Thyroid gland (tissue), 4 donors: ENCODE measurements at regions not wholly inside any gene's neighbourhood (a gene's known extent, or its start where the extent isn't known, plus 50 kb on each side); places are given as distances from the start of the nearest gene placed in this dataset.

ENCODE experiments used
- POLR2A ChIP-seq, 2 donors: fragments of 450-650 bp; IDR thresholded peaks; one replicate each; pipeline ENCODE4 v1.6.1; 2017; ENCODE audit warnings: antibody characterized with exemption in 2 of 2, mild to moderate bottlenecking in 2 of 2, moderate library complexity in 1 of 2
- TF ChIP-seq, protein P1 (sequence below), 6 experiments: fragments of 200-600 bp in 3 of 6; fragments of 450-650 bp in 3 of 6; sonication (generic) in 3 of 6; IDR thresholded peaks; one replicate each; pipeline ENCODE4 v1.5.1; 2016 to 2019; ENCODE audit warnings: antibody characterized with exemption in 6 of 6, mild to moderate bottlenecking in 2 of 6, inconsistent platforms in 1 of 6, moderate library complexity in 1 of 6

DNA sequence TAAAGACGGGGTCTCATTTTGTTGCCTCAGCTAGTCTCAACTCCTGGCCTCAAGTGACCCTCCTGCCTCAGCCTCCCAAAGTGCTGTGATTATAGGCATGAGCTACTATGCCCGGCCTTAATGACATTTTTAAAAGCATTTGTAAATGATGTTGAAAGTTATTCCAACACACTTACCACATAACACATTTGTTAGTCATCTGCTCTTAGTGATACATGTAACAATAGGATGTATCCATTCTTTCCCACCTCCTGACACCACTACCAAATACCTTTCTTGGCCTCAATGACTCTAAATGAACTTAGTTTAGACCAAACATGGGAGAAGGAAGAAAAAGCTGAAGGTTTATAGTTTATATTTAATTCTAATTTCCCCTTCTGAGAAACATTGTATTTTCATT lies 59.8 kb upstream of the MEDAG start:
- TF ChIP-seq, protein P1, sequence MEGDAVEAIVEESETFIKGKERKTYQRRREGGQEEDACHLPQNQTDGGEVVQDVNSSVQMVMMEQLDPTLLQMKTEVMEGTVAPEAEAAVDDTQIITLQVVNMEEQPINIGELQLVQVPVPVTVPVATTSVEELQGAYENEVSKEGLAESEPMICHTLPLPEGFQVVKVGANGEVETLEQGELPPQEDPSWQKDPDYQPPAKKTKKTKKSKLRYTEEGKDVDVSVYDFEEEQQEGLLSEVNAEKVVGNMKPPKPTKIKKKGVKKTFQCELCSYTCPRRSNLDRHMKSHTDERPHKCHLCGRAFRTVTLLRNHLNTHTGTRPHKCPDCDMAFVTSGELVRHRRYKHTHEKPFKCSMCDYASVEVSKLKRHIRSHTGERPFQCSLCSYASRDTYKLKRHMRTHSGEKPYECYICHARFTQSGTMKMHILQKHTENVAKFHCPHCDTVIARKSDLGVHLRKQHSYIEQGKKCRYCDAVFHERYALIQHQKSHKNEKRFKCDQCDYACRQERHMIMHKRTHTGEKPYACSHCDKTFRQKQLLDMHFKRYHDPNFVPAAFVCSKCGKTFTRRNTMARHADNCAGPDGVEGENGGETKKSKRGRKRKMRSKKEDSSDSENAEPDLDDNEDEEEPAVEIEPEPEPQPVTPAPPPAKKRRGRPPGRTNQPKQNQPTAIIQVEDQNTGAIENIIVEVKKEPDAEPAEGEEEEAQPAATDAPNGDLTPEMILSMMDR (IDR thresholded peaks at IDR 0.05), result no peak
- TF ChIP-seq POLR2A (IDR thresholded peaks at IDR 0.05), result no peak
